Fibroblast of villous mesenchyme (primary cell): ENCODE measurements at regions not wholly inside any gene's neighbourhood (a gene's known extent, or its start where the extent isn't known, plus 50 kb on each side); places are given as distances from the start of the nearest gene placed in this dataset.

ENCODE experiments used
- DNase-seq: peaks from one replicate; pipeline ENCODE4 v3.0.0-alpha.2; 2010; ENCODE audit warnings: low read depth
- H3K4me3 ChIP-seq: 2 replicates; pipeline ENCODE4 v1.5.1; 2011; ENCODE audit warnings: low read depth, mild to moderate bottlenecking, low read length
- TF ChIP-seq, protein P1 (sequence below): IDR thresholded peaks from 2 replicates; pipeline ENCODE4 v1.5.1; 2012; ENCODE audit warnings: low read depth, mild to moderate bottlenecking, low read length; ENCODE audit not compliant: insufficient read depth

DNA sequence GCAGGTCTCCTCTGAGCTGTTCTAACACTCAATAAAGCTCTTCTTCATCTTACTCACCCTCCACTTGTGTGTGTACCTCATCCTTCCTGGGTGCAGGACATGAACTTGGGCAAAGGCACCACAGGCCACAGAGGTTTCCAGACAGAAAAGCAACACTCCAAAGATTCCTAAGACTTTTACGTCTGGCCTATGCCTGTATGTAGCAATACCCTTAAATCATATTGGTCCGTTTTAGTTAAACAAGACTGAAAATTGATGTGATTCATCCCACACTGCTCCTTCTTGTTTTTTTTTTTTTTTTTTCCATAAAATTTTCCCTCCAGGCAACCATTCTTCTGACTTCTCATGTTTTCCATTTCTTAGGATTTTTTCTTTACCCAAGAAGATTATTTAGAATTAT is 404.3 kb downstream of the PID1 start:
- peak; percentile 63 for DNase-seq
- TF ChIP-seq, protein P1, sequence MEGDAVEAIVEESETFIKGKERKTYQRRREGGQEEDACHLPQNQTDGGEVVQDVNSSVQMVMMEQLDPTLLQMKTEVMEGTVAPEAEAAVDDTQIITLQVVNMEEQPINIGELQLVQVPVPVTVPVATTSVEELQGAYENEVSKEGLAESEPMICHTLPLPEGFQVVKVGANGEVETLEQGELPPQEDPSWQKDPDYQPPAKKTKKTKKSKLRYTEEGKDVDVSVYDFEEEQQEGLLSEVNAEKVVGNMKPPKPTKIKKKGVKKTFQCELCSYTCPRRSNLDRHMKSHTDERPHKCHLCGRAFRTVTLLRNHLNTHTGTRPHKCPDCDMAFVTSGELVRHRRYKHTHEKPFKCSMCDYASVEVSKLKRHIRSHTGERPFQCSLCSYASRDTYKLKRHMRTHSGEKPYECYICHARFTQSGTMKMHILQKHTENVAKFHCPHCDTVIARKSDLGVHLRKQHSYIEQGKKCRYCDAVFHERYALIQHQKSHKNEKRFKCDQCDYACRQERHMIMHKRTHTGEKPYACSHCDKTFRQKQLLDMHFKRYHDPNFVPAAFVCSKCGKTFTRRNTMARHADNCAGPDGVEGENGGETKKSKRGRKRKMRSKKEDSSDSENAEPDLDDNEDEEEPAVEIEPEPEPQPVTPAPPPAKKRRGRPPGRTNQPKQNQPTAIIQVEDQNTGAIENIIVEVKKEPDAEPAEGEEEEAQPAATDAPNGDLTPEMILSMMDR: no peak
- H3K4me3 ChIP-seq: no peak overlapping the region

DNA sequence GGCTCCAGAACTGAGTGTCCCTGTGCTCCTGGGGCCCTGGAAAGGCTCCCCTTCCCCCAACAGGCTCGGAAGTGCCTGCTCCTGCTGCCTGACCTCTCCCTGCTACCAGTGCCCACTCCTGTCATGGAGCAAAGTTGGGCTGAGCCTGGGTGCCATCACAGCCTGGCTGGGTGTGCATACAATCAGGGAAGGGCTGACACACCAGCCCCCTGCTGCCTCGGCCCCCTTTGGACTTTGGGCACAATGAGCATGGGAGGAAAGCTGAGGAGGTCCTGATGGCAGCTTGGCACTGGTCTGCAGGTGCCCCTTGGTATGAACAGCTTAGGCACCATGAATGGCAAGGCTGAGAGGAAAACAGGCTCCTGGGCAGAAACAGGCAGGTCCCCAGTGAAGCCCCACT is 405.0 kb downstream of the PID1 start:
- DNase-seq: no peak
- TF ChIP-seq, protein P1: no peak

DNA sequence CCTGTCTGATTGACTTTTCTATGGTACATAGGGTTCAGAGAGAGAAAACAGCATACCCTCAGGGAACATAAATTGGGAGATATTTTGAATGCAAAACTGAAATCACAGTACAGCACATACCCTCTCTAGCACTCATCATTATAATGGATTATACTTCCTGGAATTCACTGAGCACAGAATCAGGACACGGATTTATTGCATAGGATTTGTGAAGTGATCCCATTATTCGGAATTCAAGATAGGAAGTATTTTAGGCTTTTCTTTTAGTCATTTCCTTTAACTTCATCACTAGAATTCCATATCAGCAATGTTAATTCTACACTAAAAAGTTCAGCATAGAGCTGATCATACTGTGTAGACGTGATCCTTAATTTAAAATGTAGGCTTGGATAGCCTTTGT is 407.0 kb downstream of the PID1 start:
- no peak for DNase-seq
- TF ChIP-seq, protein P1: no peak
- H3K4me3 ChIP-seq: no peak overlapping the region

More for the DNA sequence above, 405.0 kb downstream of the PID1 start:
- no peak overlapping the region for H3K4me3 ChIP-seq

DNA sequence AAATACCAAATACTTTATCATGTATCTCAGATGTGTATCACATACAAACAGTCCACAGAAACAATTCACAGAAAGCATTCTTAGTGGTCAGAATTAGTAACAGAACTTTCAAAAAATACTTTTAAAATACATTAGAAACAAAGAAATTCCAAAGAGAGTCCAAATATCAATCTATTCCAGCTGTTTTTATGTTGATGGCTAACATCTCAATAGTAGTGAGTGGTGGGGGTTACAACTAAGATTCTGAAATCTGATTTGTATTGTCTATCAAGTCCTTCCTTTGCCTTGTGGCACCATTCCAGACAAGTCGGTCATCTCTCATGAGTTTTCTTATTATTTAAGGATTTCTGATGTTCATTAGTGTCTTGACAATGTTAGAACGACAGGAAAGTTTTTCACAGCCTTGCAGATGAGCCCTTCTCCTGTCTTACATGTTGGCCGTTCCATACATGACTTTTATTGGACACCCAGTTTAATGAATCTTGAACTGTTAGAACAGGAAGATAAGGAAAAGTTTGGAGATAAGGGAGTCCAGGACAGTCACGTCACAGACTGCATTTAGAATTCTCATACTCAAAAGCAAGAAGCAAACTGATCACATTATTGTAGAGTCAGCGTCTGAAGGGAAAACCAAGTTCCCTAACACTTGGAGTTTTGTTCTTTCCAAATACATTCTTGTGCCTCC is 410.3 kb downstream of the PID1 start:
- TF ChIP-seq, protein P1: no peak
- H3K4me3 ChIP-seq: no peak overlapping the region
- no peak for DNase-seq

DNA sequence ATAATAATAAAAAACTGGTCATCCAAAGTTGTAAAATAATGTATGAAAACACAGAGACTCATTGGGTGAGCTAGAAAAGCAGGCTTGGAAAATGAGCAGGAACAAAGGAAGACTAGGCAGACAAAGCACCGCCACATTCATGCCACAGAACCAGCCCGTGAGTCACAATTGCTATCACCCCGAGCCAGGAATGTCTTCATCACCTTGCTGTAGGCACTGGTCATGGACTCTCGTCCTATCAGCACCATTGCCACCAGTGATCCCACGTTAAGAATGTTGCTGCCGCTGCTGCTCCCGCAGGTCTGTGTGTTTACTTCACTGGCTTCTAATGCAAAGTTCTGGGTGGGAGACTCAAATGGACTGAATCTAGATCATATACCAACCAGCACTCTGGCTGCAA is 417.9 kb downstream of the PID1 start:
- H3K4me3 ChIP-seq: no peak overlapping the region
- no peak for DNase-seq
- TF ChIP-seq, protein P1: no peak

DNA sequence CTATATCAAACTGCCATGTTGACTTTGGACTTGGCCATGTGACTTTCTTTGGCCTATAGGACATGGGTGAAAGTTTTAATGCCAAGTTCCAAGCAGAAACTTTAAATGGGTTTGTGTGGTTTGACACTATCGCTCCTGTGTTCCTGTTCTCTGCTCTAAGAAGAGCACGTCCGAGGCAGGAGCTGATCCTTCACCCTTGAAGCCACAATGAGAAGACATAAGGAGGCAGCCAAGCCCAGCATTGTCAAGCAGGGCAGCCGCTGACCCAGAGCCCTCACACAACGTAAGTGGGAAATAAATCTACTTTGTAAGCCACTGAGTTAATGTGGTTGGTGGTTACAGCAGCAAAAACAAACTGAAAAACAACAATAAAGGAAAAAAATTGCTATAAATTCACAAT is 422.4 kb downstream of the PID1 start:
- TF ChIP-seq, protein P1: no peak
- H3K4me3 ChIP-seq: no peak overlapping the region

DNA sequence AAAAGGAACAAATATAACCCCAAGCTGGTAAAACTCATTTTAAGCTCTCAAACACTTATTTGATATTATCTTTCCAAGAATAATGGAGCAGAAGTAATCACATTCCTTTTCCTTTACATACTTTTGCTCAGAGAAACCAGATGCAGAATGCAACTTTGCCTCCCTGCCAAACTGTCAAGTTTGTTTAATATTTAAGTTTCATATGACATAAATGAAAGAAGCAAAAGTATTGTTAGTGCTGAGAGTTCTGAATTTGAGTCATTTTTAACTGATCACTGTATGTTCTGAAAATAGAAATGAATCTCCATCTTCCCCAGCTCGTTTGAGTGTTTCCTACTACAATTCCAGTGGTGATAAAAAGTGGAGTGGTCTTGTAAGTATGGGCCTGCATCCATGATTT is 423.4 kb downstream of the PID1 start:
- H3K4me3 ChIP-seq: no peak overlapping the region
- no peak for DNase-seq
- TF ChIP-seq, protein P1: no peak

More for the DNA sequence above, 422.4 kb downstream of the PID1 start:
- DNase-seq: peak; percentile 57
